H9 (cell line): ENCODE measurements at regions not wholly inside any gene's neighbourhood (a gene's known extent, or its start where the extent isn't known, plus 50 kb on each side); places are given as distances from the start of the nearest gene placed in this dataset.

Experiments
- DNase-seq: peaks from one replicate; pipeline ENCODE4 v3.0.0-alpha.2; 2017
- H2AFZ ChIP-seq: one replicate; pipeline ENCODE4 v1.6.1; 2013; ENCODE audit warnings: mild to moderate bottlenecking, low read length, control low read depth, moderate library complexity
- H2AK5ac ChIP-seq: 2 replicates; pipeline ENCODE4 v1.6.1; 2013; ENCODE audit warnings: low read length, control low read depth, mixed read lengths; ENCODE audit not compliant: insufficient read length
- H2BK120ac ChIP-seq: one replicate; pipeline ENCODE4 v1.6.1; 2013; ENCODE audit warnings: low read depth, mild to moderate bottlenecking, low read length, control low read depth, inconsistent platforms; ENCODE audit not compliant: poor library complexity, severe bottlenecking
- H2BK12ac ChIP-seq: 2 replicates; pipeline ENCODE4 v1.6.1; 2013; ENCODE audit warnings: low read length, control low read depth, mixed read lengths, low read depth; ENCODE audit not compliant: insufficient read length
- H2BK15ac ChIP-seq: 2 replicates; pipeline ENCODE4 v1.6.1; 2013; ENCODE audit warnings: low read depth, low read length, control low read depth
- H2BK20ac ChIP-seq: one replicate; pipeline ENCODE4 v1.6.1; 2013; ENCODE audit warnings: low read depth, mild to moderate bottlenecking, low read length, control low read depth, inconsistent platforms; ENCODE audit not compliant: poor library complexity, severe bottlenecking
- H2BK5ac ChIP-seq: 2 replicates; pipeline ENCODE4 v1.6.1; 2013; ENCODE audit warnings: low read length, control low read depth, mixed read lengths; ENCODE audit not compliant: insufficient read length
- H3K14ac ChIP-seq: 2 replicates; pipeline ENCODE4 v1.6.1; 2013; ENCODE audit warnings: low read length, control low read depth; ENCODE audit not compliant: insufficient read depth
- H3K18ac ChIP-seq: 2 replicates; pipeline ENCODE4 v1.6.1; 2013; ENCODE audit warnings: low read depth, mild to moderate bottlenecking, mixed read lengths, low read length, control low read depth; ENCODE audit not compliant: insufficient read length
- H3K23ac ChIP-seq: 2 replicates; pipeline ENCODE4 v1.6.1; 2013; ENCODE audit warnings: low read length, control low read depth, mixed read lengths, low read depth; ENCODE audit not compliant: insufficient read length
- H3K23me2 ChIP-seq: 2 replicates; pipeline ENCODE4 v1.6.1; 2013; ENCODE audit warnings: low read depth, mild to moderate bottlenecking, mixed read lengths, low read length, control low read depth; ENCODE audit not compliant: insufficient read length, poor library complexity, severe bottlenecking
- H3K27ac ChIP-seq: 2 replicates; pipeline ENCODE4 v1.5.1; 2013; ENCODE audit warnings: low read length, control low read depth, mixed read lengths, low read depth; ENCODE audit not compliant: insufficient read length
- H3K27me3 ChIP-seq: 2 replicates; pipeline ENCODE4 v1.6.1; 2013; ENCODE audit warnings: low read length, control low read depth, inconsistent platforms; ENCODE audit not compliant: insufficient read depth
- H3K4ac ChIP-seq: 2 replicates; pipeline ENCODE4 v1.6.1; 2013; ENCODE audit warnings: low read depth, mild to moderate bottlenecking, control low read depth, inconsistent platforms, low read length, moderate library complexity
- H3K4me1 ChIP-seq: 2 replicates; pipeline ENCODE4 v1.6.1; 2013; ENCODE audit warnings: low read length, control low read depth, inconsistent platforms; ENCODE audit not compliant: insufficient read depth
- H3K4me2 ChIP-seq: 2 replicates; pipeline ENCODE4 v1.6.1; 2013; ENCODE audit warnings: low read length, control low read depth, mixed read lengths; ENCODE audit not compliant: insufficient read length, insufficient read depth
- H3K56ac ChIP-seq: 2 replicates; pipeline ENCODE4 v1.6.1; 2013; ENCODE audit warnings: low read depth, mild to moderate bottlenecking, mixed read lengths, low read length, control low read depth; ENCODE audit not compliant: insufficient read length
- H3K79me1 ChIP-seq: 2 replicates; pipeline ENCODE4 v1.6.1; 2013; ENCODE audit warnings: low read depth, mild to moderate bottlenecking, moderate library complexity, low read length, control low read depth, inconsistent platforms; ENCODE audit not compliant: insufficient read depth, poor library complexity, severe bottlenecking
- H3K79me2 ChIP-seq: 2 replicates; pipeline ENCODE4 v1.6.1; 2013; ENCODE audit warnings: low read length, control low read depth, inconsistent platforms; ENCODE audit not compliant: insufficient read depth
- H3K9ac ChIP-seq: 2 replicates; pipeline ENCODE4 v1.6.1; 2013; ENCODE audit warnings: low read length, control low read depth, mixed read lengths; ENCODE audit not compliant: insufficient read length; ENCODE audit errors: extremely low read depth
- H3K9me3 ChIP-seq: one replicate; pipeline ENCODE4 v1.6.1; 2013; ENCODE audit warnings: low read depth, low read length, inconsistent platforms; ENCODE audit not compliant: control insufficient read depth
- H3T11ph ChIP-seq: one replicate; pipeline ENCODE4 v1.6.1; 2013; ENCODE audit warnings: mild to moderate bottlenecking, low read length, control low read depth, inconsistent platforms
- H4K20me1 ChIP-seq: one replicate; pipeline ENCODE4 v1.6.1; 2013; ENCODE audit not compliant: control insufficient read depth, insufficient read length, insufficient read depth
- H4K5ac ChIP-seq: 2 replicates; pipeline ENCODE4 v1.6.1; 2013; ENCODE audit warnings: low read depth, mild to moderate bottlenecking, mixed read lengths, low read length, control low read depth; ENCODE audit not compliant: insufficient read length
- H4K8ac ChIP-seq: replicated peaks from 2 replicates; pipeline ENCODE4 v1.6.1; 2013; ENCODE audit warnings: low read length, control low read depth, mixed read lengths, low read depth; ENCODE audit not compliant: insufficient read length
- H4K91ac ChIP-seq: 2 replicates; pipeline ENCODE4 v1.6.1; 2013; ENCODE audit warnings: low read depth, mild to moderate bottlenecking, moderate library complexity, mixed read lengths, low read length, control low read depth; ENCODE audit not compliant: insufficient read length
- H3K27ac Mint-ChIP-seq, 3 experiments: 2 replicates in 2 of 3; 3 replicates in 1 of 3; pipeline ENCODE4 v1.8.0; 2020 to 2021; ENCODE audit warnings: mixed read lengths in 3 of 3, mild to moderate bottlenecking in 1 of 3, moderate library complexity in 1 of 3
- H3K27me3 Mint-ChIP-seq: 2 replicates; pipeline ENCODE4 v1.8.0; 2021; ENCODE audit warnings: low read depth, mild to moderate bottlenecking, moderate library complexity, mixed read lengths
- H3K36me3 Mint-ChIP-seq, 3 experiments: 2 replicates in 2 of 3; 3 replicates in 1 of 3; pipeline ENCODE4 v1.8.0; 2020 to 2021; ENCODE audit warnings: low read depth in 3 of 3, mixed read lengths in 3 of 3; ENCODE audit not compliant: insufficient read depth in 1 of 3
- H3K4me1 Mint-ChIP-seq, 2 experiments: 2 replicates each; pipeline ENCODE4 v1.8.0; 2020; ENCODE audit warnings: mixed read lengths in 2 of 2
- H3K4me3 Mint-ChIP-seq, 2 experiments: 2 replicates in 1 of 2; 3 replicates in 1 of 2; pipeline ENCODE4 v1.8.0; 2020 to 2021; ENCODE audit warnings: mild to moderate bottlenecking in 2 of 2, mixed read lengths in 2 of 2, moderate library complexity in 1 of 2
- H3K9me3 Mint-ChIP-seq, 2 experiments: 2 replicates in 1 of 2; 3 replicates in 1 of 2; pipeline ENCODE4 v1.8.0; 2020; ENCODE audit warnings: mild to moderate bottlenecking in 2 of 2, mixed read lengths in 2 of 2, moderate library complexity in 1 of 2
- WGBS: extraction: QIAGEN DNeasy Blood & Tissue Kit; methylation state at CpG from one replicate; pipeline ENCODE4 v1.1.7; 2013; ENCODE audit warnings: missing lambda C conversion rate, low lambda C conversion rate, mixed read lengths; ENCODE audit not compliant: insufficient read length; ENCODE audit errors: extremely low coverage; 5-methylcytosine and 5-hydroxymethylcytosine counted together
- TF ChIP-seq, protein P1 (sequence below): fragments of 200-600 bp; sonication (generic); conservative IDR thresholded peaks from 3 replicates; pipeline ENCODE4 v1.8.0; 2021; ENCODE audit warnings: antibody characterized with exemption, mild to moderate bottlenecking

DNA sequence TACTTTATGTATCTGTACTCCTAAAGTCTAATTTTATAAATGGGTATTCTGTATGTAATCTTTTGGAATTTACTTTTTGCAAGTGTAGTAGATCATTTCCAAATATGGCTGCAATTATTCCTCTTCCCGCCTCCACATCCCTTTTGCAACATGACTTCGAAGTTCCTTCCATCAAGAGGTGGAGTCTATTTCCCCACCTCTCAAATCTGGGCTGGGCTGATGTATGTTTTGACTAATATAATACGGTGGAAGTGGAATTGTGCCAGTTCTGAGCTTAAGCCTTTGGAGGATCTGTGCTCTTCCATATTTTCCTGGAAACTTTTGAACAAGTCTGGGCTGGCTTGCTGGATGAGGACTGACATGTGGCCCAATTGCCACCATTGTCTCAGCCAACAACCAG lies 155.9 kb downstream of the FGF18 start:
- no CpG with 5 or more reads among the region's 3 CpGs for WGBS
- no peak overlapping the region for H2BK20ac ChIP-seq
- no peak overlapping the region for H2AK5ac ChIP-seq
- no peak overlapping the region for H3K56ac ChIP-seq
- H3K4ac ChIP-seq = no peak overlapping the region
- H3K27ac ChIP-seq = no peak overlapping the region
- no peak overlapping the region for H2BK5ac ChIP-seq
- H3K4me2 ChIP-seq = no peak overlapping the region
- H3K4me1 Mint-ChIP-seq = peaks cover 13 to 17% of the 10 kb centered on the region in 2 experiments
- H3K23me2 ChIP-seq = no peaks in the 10 kb centered on the region
- DNase-seq = no peak
- no peak overlapping the region for H2AFZ ChIP-seq
- no peak overlapping the region for H3K4me3 Mint-ChIP-seq
- no peak overlapping the region for H4K8ac ChIP-seq
- no peak overlapping the region for H3K9ac ChIP-seq
- no peak overlapping the region for H2BK120ac ChIP-seq
- TF ChIP-seq, protein P1, sequence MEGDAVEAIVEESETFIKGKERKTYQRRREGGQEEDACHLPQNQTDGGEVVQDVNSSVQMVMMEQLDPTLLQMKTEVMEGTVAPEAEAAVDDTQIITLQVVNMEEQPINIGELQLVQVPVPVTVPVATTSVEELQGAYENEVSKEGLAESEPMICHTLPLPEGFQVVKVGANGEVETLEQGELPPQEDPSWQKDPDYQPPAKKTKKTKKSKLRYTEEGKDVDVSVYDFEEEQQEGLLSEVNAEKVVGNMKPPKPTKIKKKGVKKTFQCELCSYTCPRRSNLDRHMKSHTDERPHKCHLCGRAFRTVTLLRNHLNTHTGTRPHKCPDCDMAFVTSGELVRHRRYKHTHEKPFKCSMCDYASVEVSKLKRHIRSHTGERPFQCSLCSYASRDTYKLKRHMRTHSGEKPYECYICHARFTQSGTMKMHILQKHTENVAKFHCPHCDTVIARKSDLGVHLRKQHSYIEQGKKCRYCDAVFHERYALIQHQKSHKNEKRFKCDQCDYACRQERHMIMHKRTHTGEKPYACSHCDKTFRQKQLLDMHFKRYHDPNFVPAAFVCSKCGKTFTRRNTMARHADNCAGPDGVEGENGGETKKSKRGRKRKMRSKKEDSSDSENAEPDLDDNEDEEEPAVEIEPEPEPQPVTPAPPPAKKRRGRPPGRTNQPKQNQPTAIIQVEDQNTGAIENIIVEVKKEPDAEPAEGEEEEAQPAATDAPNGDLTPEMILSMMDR = no peak
- H3K4me1 ChIP-seq = 0 out of 2 replicates have a peak, but pooled peaks cover 1% of the 10 kb centered on the region
- no peaks in the 10 kb centered on the region for H3K9me3 ChIP-seq
- H3K36me3 Mint-ChIP-seq = peaks cover 0 to 7% (median 4%) of the 10 kb centered on the region in 3 experiments; a peak in 3 of 7 replicates
- no peaks in the 10 kb centered on the region for H4K20me1 ChIP-seq
- H3K23ac ChIP-seq = no peak overlapping the region
- H3K18ac ChIP-seq = no peak overlapping the region
- H3T11ph ChIP-seq = no peak overlapping the region
- no peak overlapping the region for H4K91ac ChIP-seq
- H3K79me2 ChIP-seq = no peaks in the 10 kb centered on the region
- no peak overlapping the region for H4K5ac ChIP-seq
- H3K27me3 ChIP-seq = no peaks in the 10 kb centered on the region
- H3K14ac ChIP-seq = no peak overlapping the region
- H2BK12ac ChIP-seq = no peak overlapping the region
- H2BK15ac ChIP-seq = no peak overlapping the region
- no peaks in the 10 kb centered on the region for H3K79me1 ChIP-seq
- no peak overlapping the region for H3K27ac Mint-ChIP-seq
- H3K27me3 Mint-ChIP-seq = peaks cover 1% of the 10 kb centered on the region
- H3K9me3 Mint-ChIP-seq = peaks cover 11 to 14% of the 10 kb centered on the region in 2 experiments; a peak in 3 of 5 replicates
